ENCODE measurements at regions not wholly inside any gene's neighbourhood (a gene's known extent, or its start where the extent isn't known, plus 50 kb on each side); places are given as distances from the start of the nearest gene placed in this dataset. TPM values are rescaled to one million over a fixed set of nuclear protein-coding genes. Genes with fewer than 3 reads are reported as not detected.

Small RNA genes in the stretch of these regions (small RNA-seq; reads per million reads assigned to genes)
- not detected for gene AL355375.2

Data from K562 (cell line).